Rectal smooth muscle tissue (tissue), 1 donor: ENCODE measurements at regions not wholly inside any gene's neighbourhood (a gene's known extent, or its start where the extent isn't known, plus 50 kb on each side); places are given as distances from the start of the nearest gene placed in this dataset.

Source experiments
- H3K27ac ChIP-seq: one replicate; pipeline ENCODE4 v1.7.0; 2013; ENCODE audit warnings: low read depth, low read length, inconsistent platforms
- H3K27me3 ChIP-seq: one replicate; pipeline ENCODE4 v1.7.0; 2013; ENCODE audit warnings: low read length; ENCODE audit not compliant: control insufficient read depth, insufficient read depth
- H3K36me3 ChIP-seq: one replicate; pipeline ENCODE4 v1.7.0; 2013; ENCODE audit warnings: low read length; ENCODE audit not compliant: control insufficient read depth, insufficient read depth
- H3K4me1 ChIP-seq: one replicate; pipeline ENCODE4 v1.7.0; 2013; ENCODE audit warnings: low read length; ENCODE audit not compliant: control insufficient read depth, insufficient read depth
- H3K4me3 ChIP-seq: one replicate; pipeline ENCODE4 v1.7.0; 2013; ENCODE audit warnings: low read length
- H3K9ac ChIP-seq: one replicate; pipeline ENCODE4 v1.7.0; 2013; ENCODE audit warnings: low read length

DNA sequence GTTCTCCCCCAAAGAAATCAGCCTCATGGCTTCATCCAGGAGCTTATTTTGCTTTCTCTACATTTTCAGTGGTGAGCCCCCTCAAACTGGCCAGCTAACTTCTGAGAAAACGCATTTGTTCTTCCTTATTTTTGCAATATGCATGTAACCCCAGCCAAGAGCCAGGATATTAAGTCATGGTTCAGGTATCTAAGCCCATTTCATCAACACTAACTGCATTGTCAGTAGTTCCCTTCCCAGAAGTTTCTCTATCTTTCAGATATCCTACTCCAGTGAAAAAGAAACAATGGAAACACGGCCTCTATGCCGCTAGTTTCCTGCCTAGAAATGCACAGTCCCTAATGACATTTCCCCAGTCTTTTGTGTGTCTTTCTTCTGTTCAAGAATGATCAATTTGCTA, 102.8 kb upstream of the RASSF8 start:
- Histone ChIP-seq H3K4me1 (no peaks in the 10 kb centered on the region), H3K27ac (no peak overlapping the region), H3K4me3 (no peak overlapping the region), H3K27me3 (no peaks in the 10 kb centered on the region), H3K9ac (no peak overlapping the region), H3K36me3 (no peaks in the 10 kb centered on the region)

DNA sequence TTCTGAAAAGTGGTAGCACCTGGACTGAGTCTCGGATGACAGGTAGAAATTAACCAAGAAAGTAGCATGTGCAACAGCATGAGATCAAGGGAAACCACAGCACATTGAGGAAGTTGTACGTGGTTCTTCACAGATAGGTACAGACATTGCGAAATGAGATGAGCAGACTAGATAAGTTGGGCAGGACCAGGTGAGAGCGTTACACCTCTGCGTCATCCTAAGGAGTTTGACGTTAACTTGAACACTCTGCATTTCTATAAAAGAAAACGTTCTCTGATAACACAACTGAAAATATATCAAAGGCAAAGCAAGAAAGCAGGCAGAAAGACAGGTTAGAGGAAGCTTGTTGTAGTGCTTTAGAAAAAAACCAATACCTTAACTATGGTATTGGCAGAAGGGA, 98.5 kb upstream of the RASSF8 start:
- no peak overlapping the region for H3K27ac ChIP-seq

GRCh38 chr12:25861226-25861625, 97.3 kb upstream of the RASSF8 start:
- Histone ChIP-seq H3K27me3 (no peaks in the 10 kb centered on the region), H3K4me3 (no peak overlapping the region), H3K9ac (no peak overlapping the region), H3K36me3 (no peaks in the 10 kb centered on the region), H3K4me1 (no peaks in the 10 kb centered on the region), H3K27ac (no peak overlapping the region)

More for the DNA sequence above, 98.5 kb upstream of the RASSF8 start:
- no peaks in the 10 kb centered on the region for H3K36me3 ChIP-seq
- no peaks in the 10 kb centered on the region for H3K4me1 ChIP-seq
- H3K4me3 ChIP-seq, result no peak overlapping the region
- H3K9ac ChIP-seq, result no peak overlapping the region
- no peaks in the 10 kb centered on the region for H3K27me3 ChIP-seq

GRCh38 chr12:25864306-25865276, 93.9 kb upstream of the RASSF8 start:
- no peaks in the 10 kb centered on the region for H3K36me3 ChIP-seq
- H3K9ac ChIP-seq, result no peak overlapping the region
- H3K27ac ChIP-seq, result no peak overlapping the region
- H3K4me1 ChIP-seq, result no peaks in the 10 kb centered on the region
- H3K27me3 ChIP-seq, result no peaks in the 10 kb centered on the region
- H3K4me3 ChIP-seq, result no peak overlapping the region

- H3K27ac ChIP-seq, result no peak overlapping the region
- no peaks in the 10 kb centered on the region for H3K4me1 ChIP-seq
- no peaks in the 10 kb centered on the region for H3K36me3 ChIP-seq
- H3K27me3 ChIP-seq, result no peaks in the 10 kb centered on the region
- H3K4me3 ChIP-seq, result no peak overlapping the region
- no peak overlapping the region for H3K9ac ChIP-seq
Measured at GRCh38 chr12:25866586-25867378, 91.7 kb upstream of the RASSF8 start.

GRCh38 chr12:25868193-25868592, 90.3 kb upstream of the RASSF8 start:
- H3K4me3 ChIP-seq, result no peak overlapping the region
- H3K9ac ChIP-seq, result no peak overlapping the region
- H3K27ac ChIP-seq, result no peak overlapping the region
- no peaks in the 10 kb centered on the region for H3K4me1 ChIP-seq
- H3K36me3 ChIP-seq, result no peaks in the 10 kb centered on the region
- no peaks in the 10 kb centered on the region for H3K27me3 ChIP-seq

DNA sequence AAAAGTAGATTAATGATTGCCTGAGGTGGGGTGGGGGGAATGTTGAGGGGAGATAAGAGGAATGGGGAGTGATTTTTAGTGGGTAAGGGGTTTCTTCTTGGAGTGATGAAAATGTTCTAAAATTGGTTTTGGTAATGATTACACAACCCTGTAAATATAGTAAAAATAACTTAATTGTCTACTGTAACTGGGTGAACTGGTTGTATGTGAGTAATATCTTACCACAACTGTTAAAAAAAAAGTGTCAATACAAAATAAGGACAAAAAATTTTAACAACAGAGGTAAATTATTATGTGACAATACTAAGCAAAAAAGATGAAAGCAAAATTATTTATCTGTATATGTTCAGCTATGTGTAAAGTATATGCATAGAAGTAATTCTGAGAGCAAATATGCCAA, 86.3 kb upstream of the RASSF8 start:
- H3K27ac ChIP-seq, result no peak overlapping the region
- H3K36me3 ChIP-seq, result no peaks in the 10 kb centered on the region
- H3K27me3 ChIP-seq, result no peaks in the 10 kb centered on the region
- no peak overlapping the region for H3K9ac ChIP-seq
- H3K4me1 ChIP-seq, result no peaks in the 10 kb centered on the region
- H3K4me3 ChIP-seq, result no peak overlapping the region

GRCh38 chr12:25875661-25876060, 82.8 kb upstream of the RASSF8 start:
- H3K9ac ChIP-seq, result no peak overlapping the region
- H3K4me3 ChIP-seq, result no peak overlapping the region
- no peaks in the 10 kb centered on the region for H3K36me3 ChIP-seq
- H3K27me3 ChIP-seq, result no peaks in the 10 kb centered on the region
- no peaks in the 10 kb centered on the region for H3K4me1 ChIP-seq
- H3K27ac ChIP-seq, result no peak overlapping the region

DNA sequence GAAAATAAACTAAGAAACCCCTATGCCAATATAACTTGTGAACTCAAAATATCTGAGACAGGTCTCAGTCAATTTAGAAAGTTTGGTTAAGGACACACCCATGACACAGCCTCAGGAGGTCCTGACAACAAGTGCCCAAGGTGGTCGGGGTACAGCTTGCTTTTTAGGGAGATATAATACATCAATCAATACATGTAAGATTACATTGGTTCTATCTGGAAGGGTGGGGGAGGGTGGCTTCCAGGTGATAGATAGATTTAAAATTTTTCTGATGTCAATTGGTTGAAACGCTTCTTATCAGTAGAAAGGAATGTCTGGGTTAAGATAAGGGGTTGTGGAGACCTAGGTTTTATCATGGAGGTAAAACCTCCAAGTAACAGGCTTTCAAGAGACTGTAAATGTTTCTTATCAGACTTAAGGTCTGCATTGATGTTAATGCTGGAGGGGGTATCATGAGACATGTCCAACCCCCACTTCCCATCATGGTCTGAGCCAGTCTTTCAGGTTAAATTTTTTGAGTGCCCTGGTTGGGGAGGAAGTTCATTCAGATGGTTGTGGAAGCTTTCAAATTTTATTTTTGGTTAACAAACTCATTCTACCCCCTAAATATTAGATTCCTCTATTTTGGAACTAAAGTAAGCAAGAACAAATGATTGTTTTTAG, 82.0 kb upstream of the RASSF8 start:
- Histone ChIP-seq H3K9ac (no peak overlapping the region), H3K4me3 (no peak overlapping the region), H3K36me3 (no peaks in the 10 kb centered on the region), H3K4me1 (no peaks in the 10 kb centered on the region), H3K27me3 (no peaks in the 10 kb centered on the region), H3K27ac (no peak overlapping the region)

DNA sequence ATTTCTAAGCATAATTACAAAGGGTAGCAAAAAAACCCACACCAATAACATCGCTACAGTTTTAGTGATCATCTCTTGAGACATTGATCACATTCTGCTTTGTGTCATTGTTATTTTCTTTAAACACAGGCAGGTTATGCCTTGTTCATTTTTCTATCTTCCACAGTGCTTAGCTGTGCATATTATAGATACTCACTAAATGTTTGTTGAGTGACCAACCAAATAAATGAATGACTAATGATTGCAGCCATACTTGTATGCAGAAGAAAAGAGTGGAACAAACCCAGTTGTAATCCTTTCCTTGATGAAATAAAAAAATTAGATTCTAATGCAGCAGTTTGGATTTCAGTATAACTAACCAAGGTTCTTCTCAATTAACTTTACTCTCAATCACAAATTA, 81.0 kb upstream of the RASSF8 start:
- Histone ChIP-seq H3K4me1 (no peaks in the 10 kb centered on the region), H3K27ac (no peak overlapping the region), H3K36me3 (no peaks in the 10 kb centered on the region), H3K4me3 (no peak overlapping the region), H3K27me3 (no peaks in the 10 kb centered on the region), H3K9ac (no peak overlapping the region)

DNA sequence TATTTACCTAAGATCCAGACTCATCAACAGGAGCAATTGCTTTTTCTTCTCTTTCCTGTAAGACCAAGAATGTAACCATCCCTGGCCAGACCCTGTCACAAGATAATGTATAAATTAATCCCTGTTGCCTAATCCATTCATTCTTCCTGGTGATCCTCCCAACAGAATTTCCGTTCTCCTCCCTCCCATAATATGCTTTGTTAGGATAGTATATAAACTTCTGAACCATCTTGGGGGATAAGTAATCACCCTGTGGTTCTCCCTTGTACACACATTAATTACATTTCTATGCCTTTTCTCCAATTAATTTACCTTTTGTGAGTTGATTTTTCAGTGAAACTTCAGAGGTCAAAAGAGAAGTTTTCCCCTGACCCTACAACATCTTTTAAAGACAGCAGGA, 76.2 kb upstream of the RASSF8 start:
- H3K4me3 ChIP-seq, result no peak overlapping the region
- no peaks in the 10 kb centered on the region for H3K36me3 ChIP-seq
- no peaks in the 10 kb centered on the region for H3K4me1 ChIP-seq
- H3K27me3 ChIP-seq, result no peaks in the 10 kb centered on the region
- H3K27ac ChIP-seq, result no peak overlapping the region
- H3K9ac ChIP-seq, result no peak overlapping the region
